Hypothalamus (tissue), 51 donors: ENCODE measurements at regions not wholly inside any gene's neighbourhood (a gene's known extent, or its start where the extent isn't known, plus 50 kb on each side); places are given as distances from the start of the nearest gene placed in this dataset.

ENCODE experiments used
- DNase-seq, 51 donors: peaks; one replicate each; lab custom pipeline; 2025; lab: John Stamatoyannopoulos, UW

- no peak for DNase-seq
These were observed 370.1 kb downstream of the RPS24 start for GRCh38 chr10:78403781-78404180.

- DNase-seq, result no peak
These were observed 370.6 kb downstream of the RPS24 start for GRCh38 chr10:78404296-78404695.

GRCh38 chr10:78405231-78405630 lies 371.6 kb downstream of the RPS24 start:
- no peak for DNase-seq

- DNase-seq, result peak in 5 of 51 donors; percentile 4 to 20 (median 11)
These were observed 372.1 kb downstream of the RPS24 start for GRCh38 chr10:78405736-78406135.

GRCh38 chr10:78406648-78407008 lies 373.0 kb downstream of the RPS24 start:
- peak in 1 of 51 donors; percentile 66 for DNase-seq

GRCh38 chr10:78407009-78407711 lies 373.5 kb downstream of the RPS24 start:
- DNase-seq, result peak in 42 of 51 donors; percentile 12 to 86 (median 66)

- no peak for DNase-seq
These were observed 374.3 kb downstream of the RPS24 start for GRCh38 chr10:78407966-78408365.

GRCh38 chr10:78408671-78409472 lies 375.2 kb downstream of the RPS24 start:
- peak in 36 of 51 donors; percentile 9 to 84 (median 66) for DNase-seq

- DNase-seq, result no peak
These were observed 376.6 kb downstream of the RPS24 start for GRCh38 chr10:78410046-78410965.

- no peak for DNase-seq
These were observed 378.1 kb downstream of the RPS24 start for GRCh38 chr10:78411716-78412115.

GRCh38 chr10:78412605-78413004 lies 378.9 kb downstream of the RPS24 start:
- DNase-seq, result no peak

- no peak for DNase-seq
These were observed 379.7 kb downstream of the RPS24 start for GRCh38 chr10:78413076-78414055.

GRCh38 chr10:78414380-78414779 lies 380.7 kb downstream of the RPS24 start:
- DNase-seq, result no peak

GRCh38 chr10:78415111-78415510 lies 381.4 kb downstream of the RPS24 start:
- DNase-seq, result no peak

GRCh38 chr10:78416031-78417011 lies 382.7 kb downstream of the RPS24 start:
- no peak for DNase-seq

- DNase-seq, result no peak
These were observed 384.0 kb downstream of the RPS24 start for GRCh38 chr10:78417425-78418370.

- no peak for DNase-seq
These were observed 386.0 kb downstream of the RPS24 start for GRCh38 chr10:78419481-78420265.
